ENCODE measurements at regions not wholly inside any gene's neighbourhood (a gene's known extent, or its start where the extent isn't known, plus 50 kb on each side); places are given as distances from the start of the nearest gene placed in this dataset.
"Not testable (repeated sequence)": the region's sequence is repeated elsewhere in the genome, so short reads cannot be mapped to it uniquely, and the experiment has no call there.

DNA sequence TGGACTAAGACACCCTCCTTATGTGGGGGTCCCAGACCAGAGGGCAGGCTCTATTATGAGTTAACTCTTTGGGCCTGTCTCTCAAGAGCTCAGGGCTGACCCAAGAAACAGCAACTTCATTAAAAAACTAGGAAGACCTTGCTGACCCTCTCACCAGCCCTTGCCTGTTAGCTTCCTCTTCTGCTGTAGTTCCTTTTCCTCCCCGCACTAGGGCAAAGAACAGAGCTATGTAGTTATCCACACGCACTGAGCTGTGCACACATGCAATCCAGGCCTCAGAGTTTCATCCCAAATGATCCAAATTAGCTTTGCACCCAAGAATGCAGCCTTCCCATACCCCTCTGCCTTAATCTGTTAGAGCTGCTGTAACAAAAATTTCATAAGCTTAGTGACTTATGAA lies 539.6 kb upstream of the CADM1 start:
- TF ChIP-seq, protein P1, sequence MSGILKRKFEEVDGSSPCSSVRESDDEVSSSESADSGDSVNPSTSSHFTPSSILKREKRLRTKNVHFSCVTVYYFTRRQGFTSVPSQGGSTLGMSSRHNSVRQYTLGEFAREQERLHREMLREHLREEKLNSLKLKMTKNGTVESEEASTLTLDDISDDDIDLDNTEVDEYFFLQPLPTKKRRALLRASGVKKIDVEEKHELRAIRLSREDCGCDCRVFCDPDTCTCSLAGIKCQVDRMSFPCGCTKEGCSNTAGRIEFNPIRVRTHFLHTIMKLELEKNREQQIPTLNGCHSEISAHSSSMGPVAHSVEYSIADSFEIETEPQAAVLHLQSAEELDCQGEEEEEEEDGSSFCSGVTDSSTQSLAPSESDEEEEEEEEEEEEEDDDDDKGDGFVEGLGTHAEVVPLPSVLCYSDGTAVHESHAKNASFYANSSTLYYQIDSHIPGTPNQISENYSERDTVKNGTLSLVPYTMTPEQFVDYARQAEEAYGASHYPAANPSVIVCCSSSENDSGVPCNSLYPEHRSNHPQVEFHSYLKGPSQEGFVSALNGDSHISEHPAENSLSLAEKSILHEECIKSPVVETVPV (CRISPR knock-in tag; IDR thresholded peaks at IDR 0.05) = no peak
- TF ChIP-seq TCF4 (CRISPR knock-in tag; IDR thresholded peaks at IDR 0.05; ENCODE audit: borderline replicate concordance) = no peak
- no peak for TF ChIP-seq ZFP3 (CRISPR knock-in tag; IDR thresholded peaks at IDR 0.05)
- TF ChIP-seq CSDC2 (CRISPR knock-in tag; IDR thresholded peaks at IDR 0.05) = no peak
- no peak for TF ChIP-seq OSR1 (CRISPR knock-in tag; IDR thresholded peaks at IDR 0.05)
- TF ChIP-seq, protein P2, sequence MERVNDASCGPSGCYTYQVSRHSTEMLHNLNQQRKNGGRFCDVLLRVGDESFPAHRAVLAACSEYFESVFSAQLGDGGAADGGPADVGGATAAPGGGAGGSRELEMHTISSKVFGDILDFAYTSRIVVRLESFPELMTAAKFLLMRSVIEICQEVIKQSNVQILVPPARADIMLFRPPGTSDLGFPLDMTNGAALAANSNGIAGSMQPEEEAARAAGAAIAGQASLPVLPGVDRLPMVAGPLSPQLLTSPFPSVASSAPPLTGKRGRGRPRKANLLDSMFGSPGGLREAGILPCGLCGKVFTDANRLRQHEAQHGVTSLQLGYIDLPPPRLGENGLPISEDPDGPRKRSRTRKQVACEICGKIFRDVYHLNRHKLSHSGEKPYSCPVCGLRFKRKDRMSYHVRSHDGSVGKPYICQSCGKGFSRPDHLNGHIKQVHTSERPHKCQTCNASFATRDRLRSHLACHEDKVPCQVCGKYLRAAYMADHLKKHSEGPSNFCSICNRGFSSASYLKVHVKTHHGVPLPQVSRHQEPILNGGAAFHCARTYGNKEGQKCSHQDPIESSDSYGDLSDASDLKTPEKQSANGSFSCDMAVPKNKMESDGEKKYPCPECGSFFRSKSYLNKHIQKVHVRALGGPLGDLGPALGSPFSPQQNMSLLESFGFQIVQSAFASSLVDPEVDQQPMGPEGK (CRISPR knock-in tag; IDR thresholded peaks at IDR 0.05; ENCODE audit: borderline replicate concordance) = no peak
- TF ChIP-seq RARB (CRISPR knock-in tag; IDR thresholded peaks at IDR 0.05) = no peak
- TF ChIP-seq, protein P3, sequence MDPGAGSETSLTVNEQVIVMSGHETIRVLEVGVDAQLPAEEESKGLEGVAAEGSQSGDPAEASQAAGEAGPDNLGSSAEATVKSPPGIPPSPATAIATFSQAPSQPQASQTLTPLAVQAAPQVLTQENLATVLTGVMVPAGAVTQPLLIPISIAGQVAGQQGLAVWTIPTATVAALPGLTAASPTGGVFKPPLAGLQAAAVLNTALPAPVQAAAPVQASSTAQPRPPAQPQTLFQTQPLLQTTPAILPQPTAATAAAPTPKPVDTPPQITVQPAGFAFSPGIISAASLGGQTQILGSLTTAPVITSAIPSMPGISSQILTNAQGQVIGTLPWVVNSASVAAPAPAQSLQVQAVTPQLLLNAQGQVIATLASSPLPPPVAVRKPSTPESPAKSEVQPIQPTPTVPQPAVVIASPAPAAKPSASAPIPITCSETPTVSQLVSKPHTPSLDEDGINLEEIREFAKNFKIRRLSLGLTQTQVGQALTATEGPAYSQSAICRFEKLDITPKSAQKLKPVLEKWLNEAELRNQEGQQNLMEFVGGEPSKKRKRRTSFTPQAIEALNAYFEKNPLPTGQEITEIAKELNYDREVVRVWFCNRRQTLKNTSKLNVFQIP (CRISPR knock-in tag; IDR thresholded peaks at IDR 0.05; ENCODE audit: borderline replicate concordance, low read depth) = no peak
- no peak for TF ChIP-seq GLIS3 (CRISPR knock-in tag; IDR thresholded peaks at IDR 0.05)
- no peak for TF ChIP-seq ESRRG (CRISPR knock-in tag; IDR thresholded peaks at IDR 0.05)
- TF ChIP-seq ZC3H10 (CRISPR knock-in tag; IDR thresholded peaks at IDR 0.05) = no peak
- TF ChIP-seq TOX (CRISPR knock-in tag; IDR thresholded peaks at IDR 0.05; ENCODE audit: borderline replicate concordance) = no peak
- TF ChIP-seq ARNTL (CRISPR knock-in tag; IDR thresholded peaks at IDR 0.05; ENCODE audit: borderline replicate concordance, low read depth) = no peak
- TF ChIP-seq BACH2 (CRISPR knock-in tag; IDR thresholded peaks at IDR 0.05; ENCODE audit: borderline replicate concordance) = no peak
- ATAC-seq = no peak

DNA sequence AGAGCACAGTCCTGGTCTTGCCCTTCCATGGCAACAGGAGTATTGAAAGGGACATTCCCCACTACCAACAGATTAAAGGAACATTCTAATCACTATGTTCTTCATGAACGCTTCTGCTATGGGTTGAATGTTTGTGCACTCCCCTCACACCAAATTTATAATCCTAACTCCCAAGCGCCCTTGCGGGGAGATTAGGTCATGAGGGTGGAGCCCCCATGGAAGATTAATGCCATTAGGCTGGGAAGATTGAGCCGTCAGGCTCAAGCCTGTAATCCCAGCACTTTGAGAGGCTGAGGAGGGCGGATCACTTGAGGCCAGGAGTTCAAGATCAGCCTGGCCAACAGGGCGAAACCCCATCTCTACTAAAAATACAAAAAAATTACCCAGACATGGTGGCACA lies 538.8 kb upstream of the CADM1 start:
- ATAC-seq = not testable (repeated sequence)

DNA sequence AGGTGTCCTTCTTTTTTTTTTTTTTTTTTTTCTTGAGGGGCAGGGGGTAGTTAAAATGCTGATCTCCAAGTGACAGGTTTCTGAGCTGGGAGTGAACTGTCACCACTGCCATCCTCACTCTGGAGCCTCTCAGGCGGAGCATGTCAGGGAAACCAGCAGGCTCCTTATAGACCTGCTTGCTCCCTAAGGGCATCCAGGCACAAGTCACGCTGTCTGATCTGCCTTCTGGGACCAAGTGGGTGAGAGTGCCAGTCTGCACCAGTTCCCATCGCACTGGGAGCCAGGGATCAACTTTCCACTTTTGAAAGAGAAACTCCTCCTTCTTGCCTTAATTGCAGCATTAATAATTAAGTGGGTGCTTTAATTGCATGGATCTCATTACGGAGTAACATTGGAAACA lies 537.9 kb upstream of the CADM1 start:
- TF ChIP-seq, protein P1 (CRISPR knock-in tag; IDR thresholded peaks at IDR 0.05) = no peak
- TF ChIP-seq, protein P3 (CRISPR knock-in tag; IDR thresholded peaks at IDR 0.05; ENCODE audit: borderline replicate concordance, low read depth) = no peak
- TF ChIP-seq GLIS3 (CRISPR knock-in tag; IDR thresholded peaks at IDR 0.05) (no peak), OSR1 (CRISPR knock-in tag; IDR thresholded peaks at IDR 0.05) (no peak), ZC3H10 (CRISPR knock-in tag; IDR thresholded peaks at IDR 0.05) (no peak), BACH2 (CRISPR knock-in tag; IDR thresholded peaks at IDR 0.05; ENCODE audit: borderline replicate concordance) (no peak), ARNTL (CRISPR knock-in tag; IDR thresholded peaks at IDR 0.05; ENCODE audit: borderline replicate concordance, low read depth) (no peak), ISL1 (CRISPR knock-in tag; IDR thresholded peaks at IDR 0.05) (no peak), CSDC2 (CRISPR knock-in tag; IDR thresholded peaks at IDR 0.05) (no peak), TOX (CRISPR knock-in tag; IDR thresholded peaks at IDR 0.05; ENCODE audit: borderline replicate concordance) (no peak), ZFP30 (CRISPR knock-in tag; IDR thresholded peaks at IDR 0.05) (no peak), ZFP3 (CRISPR knock-in tag; IDR thresholded peaks at IDR 0.05) (no peak), PPARA (CRISPR knock-in tag; IDR thresholded peaks at IDR 0.05; ENCODE audit: borderline replicate concordance) (no peak), TCF4 (CRISPR knock-in tag; IDR thresholded peaks at IDR 0.05; ENCODE audit: borderline replicate concordance) (no peak), RARB (CRISPR knock-in tag; IDR thresholded peaks at IDR 0.05) (no peak)
- ATAC-seq = no peak

DNA sequence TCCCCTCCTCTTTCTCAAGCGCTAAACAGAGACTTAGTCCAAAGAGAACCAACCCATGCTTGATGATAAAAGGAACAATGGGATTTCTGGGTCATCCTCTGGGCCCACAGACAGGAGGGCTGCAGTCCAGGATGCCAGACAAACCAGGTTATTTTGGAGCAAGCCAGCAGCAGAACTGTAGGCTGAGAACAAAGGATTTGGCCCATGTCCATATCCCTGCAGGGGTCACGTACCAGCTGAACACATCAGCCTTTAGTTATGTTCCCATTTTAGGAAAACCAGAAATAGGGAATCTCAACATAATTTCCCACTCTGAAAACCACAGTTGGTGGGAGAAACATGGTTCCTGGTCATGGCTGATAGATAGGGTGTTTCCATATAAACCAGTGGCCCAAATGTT lies 533.6 kb upstream of the CADM1 start:
- no peak for ATAC-seq
- TF ChIP-seq CSDC2 (CRISPR knock-in tag; IDR thresholded peaks at IDR 0.05) = no peak
- TF ChIP-seq, protein P3 (CRISPR knock-in tag; IDR thresholded peaks at IDR 0.05; ENCODE audit: borderline replicate concordance, low read depth) = no peak
- no peak for TF ChIP-seq ARNTL (CRISPR knock-in tag; IDR thresholded peaks at IDR 0.05; ENCODE audit: borderline replicate concordance, low read depth)
- no peak for TF ChIP-seq ZNF565 (CRISPR knock-in tag; conservative IDR thresholded peaks at IDR 0.05; ENCODE audit: low read depth)
- TF ChIP-seq SNAI2 (CRISPR knock-in tag; IDR thresholded peaks at IDR 0.05) = no peak
- TF ChIP-seq ZNF8 (CRISPR knock-in tag; IDR thresholded peaks at IDR 0.05) = no peak
- no peak for TF ChIP-seq ZC3H10 (CRISPR knock-in tag; IDR thresholded peaks at IDR 0.05)
- TF ChIP-seq ESRRG (CRISPR knock-in tag; IDR thresholded peaks at IDR 0.05) = no peak
- TF ChIP-seq, protein P4, sequence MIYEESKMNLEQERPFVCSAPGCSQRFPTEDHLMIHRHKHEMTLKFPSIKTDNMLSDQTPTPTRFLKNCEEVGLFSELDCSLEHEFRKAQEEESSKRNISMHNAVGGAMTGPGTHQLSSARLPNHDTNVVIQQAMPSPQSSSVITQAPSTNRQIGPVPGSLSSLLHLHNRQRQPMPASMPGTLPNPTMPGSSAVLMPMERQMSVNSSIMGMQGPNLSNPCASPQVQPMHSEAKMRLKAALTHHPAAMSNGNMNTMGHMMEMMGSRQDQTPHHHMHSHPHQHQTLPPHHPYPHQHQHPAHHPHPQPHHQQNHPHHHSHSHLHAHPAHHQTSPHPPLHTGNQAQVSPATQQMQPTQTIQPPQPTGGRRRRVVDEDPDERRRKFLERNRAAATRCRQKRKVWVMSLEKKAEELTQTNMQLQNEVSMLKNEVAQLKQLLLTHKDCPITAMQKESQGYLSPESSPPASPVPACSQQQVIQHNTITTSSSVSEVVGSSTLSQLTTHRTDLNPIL (CRISPR knock-in tag; IDR thresholded peaks at IDR 0.05; ENCODE audit: low read depth) = no peak
- no peak for TF ChIP-seq OSR1 (CRISPR knock-in tag; IDR thresholded peaks at IDR 0.05)
- TF ChIP-seq GLIS3 (CRISPR knock-in tag; IDR thresholded peaks at IDR 0.05) = no peak
- TF ChIP-seq ZNF70 (CRISPR knock-in tag; IDR thresholded peaks at IDR 0.05) = no peak
- TF ChIP-seq PPARA (CRISPR knock-in tag; IDR thresholded peaks at IDR 0.05; ENCODE audit: borderline replicate concordance) = no peak
